GM10266 (cell line): ENCODE measurements at regions not wholly inside any gene's neighbourhood (a gene's known extent, or its start where the extent isn't known, plus 50 kb on each side); places are given as distances from the start of the nearest gene placed in this dataset.

ENCODE experiments used
- DNase-seq: peaks from one replicate; pipeline ENCODE4 v3.0.0; 2012; ENCODE audit errors: extremely low spot score
- CTCF ChIP-seq: IDR thresholded peaks from 2 replicates; pipeline ENCODE4 v1.5.1; 2012; ENCODE audit warnings: mild to moderate bottlenecking, low read depth; ENCODE audit not compliant: control insufficient read depth, insufficient read depth; ENCODE audit errors: missing control alignments

- no peak for TF ChIP-seq CTCF
These were observed 273.1 kb downstream of the MRPL39 start for GRCh38 chr21:25334046-25334730.

GRCh38 chr21:25331286-25331685 is 276.0 kb downstream of the MRPL39 start:
- no peak for DNase-seq
- TF ChIP-seq CTCF, result no peak

More at GRCh38 chr21:25334046-25334730, 273.1 kb downstream of the MRPL39 start:
- no peak for DNase-seq

- no peak for TF ChIP-seq CTCF
- DNase-seq, result no peak
These were observed 277.0 kb downstream of the MRPL39 start for GRCh38 chr21:25330266-25330665.

- no peak for DNase-seq
- TF ChIP-seq CTCF, result no peak
These were observed 278.0 kb downstream of the MRPL39 start for GRCh38 chr21:25329227-25329825.

- DNase-seq, result no peak
- no peak for TF ChIP-seq CTCF
These were observed 278.5 kb downstream of the MRPL39 start for GRCh38 chr21:25328736-25329135.

- TF ChIP-seq CTCF, result no peak
- no peak for DNase-seq
These were observed 281.1 kb downstream of the MRPL39 start for GRCh38 chr21:25326181-25326580.

GRCh38 chr21:25324666-25325065 is 282.6 kb downstream of the MRPL39 start:
- no peak for TF ChIP-seq CTCF
- no peak for DNase-seq
